UCSD-AML1 (cell line): ENCODE measurements at regions not wholly inside any gene's neighbourhood (a gene's known extent, or its start where the extent isn't known, plus 50 kb on each side); places are given as distances from the start of the nearest gene placed in this dataset.
"Not testable (repeated sequence)": the region's sequence is repeated elsewhere in the genome, so short reads cannot be mapped to it uniquely, and the experiment has no call there.

ENCODE experiments used
- DNase-seq: peaks from one replicate; lab custom pipeline; 2025; ENCODE audit not compliant: unreplicated experiment; lab: John Stamatoyannopoulos, UW

DNA sequence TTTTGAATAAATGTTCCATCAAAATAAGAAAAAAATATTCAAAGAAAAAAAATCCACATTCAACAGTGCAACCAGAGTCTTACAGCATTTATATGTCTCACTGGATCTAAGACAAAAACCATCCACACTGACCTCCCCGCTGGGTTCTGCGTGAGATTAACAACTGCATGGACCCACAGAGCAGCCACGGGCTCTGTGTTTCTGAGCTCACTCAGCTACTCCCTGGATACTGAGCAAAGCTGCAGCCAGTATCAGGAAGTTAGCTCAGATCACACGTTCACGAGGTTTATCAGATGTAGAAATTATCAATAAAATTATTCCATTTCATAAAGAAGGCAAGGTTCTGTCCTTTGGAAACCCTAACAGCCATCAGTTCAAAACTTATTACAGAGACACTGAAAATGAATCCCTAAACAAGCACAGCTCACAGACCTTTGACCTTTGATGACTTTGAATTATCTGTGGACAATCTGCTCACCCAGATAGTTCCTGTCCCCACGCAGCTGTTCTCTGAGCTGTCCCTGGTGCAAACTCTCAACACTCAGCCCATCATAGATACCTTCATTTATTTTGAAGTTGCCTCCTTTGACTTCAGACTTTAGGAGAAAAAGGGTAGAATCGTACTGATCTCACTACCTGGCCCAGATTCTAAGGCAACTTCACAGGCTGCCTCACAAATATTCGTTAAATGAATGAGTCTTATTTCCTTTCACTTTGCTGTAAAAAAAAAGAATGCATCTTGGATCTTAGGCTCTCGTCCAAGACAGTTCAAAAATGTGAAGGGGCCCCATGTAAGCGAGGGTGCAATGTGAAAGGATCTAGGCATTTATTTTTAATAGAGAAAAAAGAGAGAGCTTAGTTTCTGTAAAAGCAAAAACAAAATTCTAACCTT is 67.7 kb upstream of the SVIL start:
- DNase-seq: no peak

DNA sequence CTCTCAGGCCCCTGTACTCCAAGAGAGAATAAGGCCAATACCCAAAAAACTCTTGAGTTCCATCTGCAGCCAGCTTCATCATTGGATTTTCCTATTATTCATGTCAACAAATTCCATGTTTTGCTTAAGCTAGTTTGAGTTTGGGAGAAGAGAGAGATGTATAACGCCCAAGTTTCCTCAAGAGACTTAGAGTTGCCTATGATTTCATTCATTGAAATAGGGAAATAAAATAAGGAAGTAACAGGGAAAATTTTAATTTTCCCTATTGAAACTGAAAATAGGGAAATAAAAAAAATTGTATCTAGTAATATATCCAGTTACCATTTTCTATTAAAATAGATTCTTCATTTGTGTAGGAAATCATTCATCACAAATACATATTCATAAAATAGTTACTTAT is 66.5 kb upstream of the SVIL start:
- no peak for DNase-seq

GRCh38 chr10:29699621-29700020 is 64.8 kb upstream of the SVIL start:
- DNase-seq: no peak

DNA sequence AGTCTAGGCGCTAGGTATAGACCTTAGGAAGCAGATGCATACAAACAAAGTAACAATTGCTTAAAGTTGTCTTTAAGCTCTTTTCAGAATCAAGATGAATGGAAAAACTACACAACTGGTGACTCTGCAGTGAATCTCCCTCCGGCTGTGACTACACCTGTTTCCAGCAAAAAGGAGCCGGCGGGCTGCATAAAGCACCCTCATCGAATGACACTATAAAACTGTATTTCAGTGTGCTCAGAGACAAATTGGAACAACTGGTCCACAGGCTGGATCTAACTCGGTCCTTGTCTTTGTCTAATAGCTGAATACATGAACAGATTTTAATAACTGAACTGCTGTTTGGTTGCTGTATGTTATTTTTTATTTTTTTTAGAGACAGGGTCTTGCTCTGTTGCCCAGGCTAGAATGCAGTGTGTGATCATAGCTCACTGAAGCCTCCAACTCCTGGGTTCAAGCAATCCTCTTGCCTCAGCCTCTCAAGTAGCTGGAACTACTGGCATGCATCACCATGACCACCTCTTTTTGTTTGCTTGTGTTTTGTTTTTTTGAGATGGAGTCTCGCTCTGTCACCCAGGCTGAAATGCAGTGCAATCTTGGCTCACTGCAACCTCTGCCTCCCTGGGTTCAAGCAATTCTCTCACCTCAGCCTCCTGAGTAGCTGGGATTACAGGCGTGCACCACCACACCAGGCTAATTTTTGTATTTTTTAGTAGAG is 64.2 kb upstream of the SVIL start:
- DNase-seq: no peak

- not testable (repeated sequence) for DNase-seq
Observed at GRCh38 chr10:29696581-29696980, 61.8 kb upstream of the SVIL start.

- no peak for DNase-seq
Observed at GRCh38 chr10:29694121-29694520, 59.4 kb upstream of the SVIL start.

DNA sequence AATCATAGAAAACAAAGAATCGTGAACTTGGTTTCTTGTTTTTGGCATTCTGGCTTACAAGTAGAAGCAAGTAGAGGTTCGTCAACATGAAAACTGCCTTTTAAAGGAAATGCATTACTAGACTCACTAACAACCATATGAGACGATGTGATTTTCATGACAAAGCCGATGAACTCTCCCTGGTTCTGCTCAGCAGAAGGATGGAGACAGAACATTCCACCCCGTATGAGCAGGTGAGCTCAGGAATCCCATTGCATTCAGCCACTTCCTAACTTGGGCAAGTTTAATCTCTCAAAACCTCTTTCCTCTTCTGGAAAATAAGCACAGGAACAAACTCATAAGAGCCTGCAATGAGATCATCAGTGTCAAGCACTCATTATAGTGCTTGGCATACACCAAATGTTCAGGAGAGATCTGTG is 57.4 kb upstream of the SVIL start:
- DNase-seq: no peak

- DNase-seq: no peak
Observed at GRCh38 chr10:29691564-29692072, 56.8 kb upstream of the SVIL start.

- no peak for DNase-seq
Observed at GRCh38 chr10:29689001-29689400, 54.2 kb upstream of the SVIL start.

GRCh38 chr10:29688230-29688661 is 53.5 kb upstream of the SVIL start:
- no peak for DNase-seq

DNA sequence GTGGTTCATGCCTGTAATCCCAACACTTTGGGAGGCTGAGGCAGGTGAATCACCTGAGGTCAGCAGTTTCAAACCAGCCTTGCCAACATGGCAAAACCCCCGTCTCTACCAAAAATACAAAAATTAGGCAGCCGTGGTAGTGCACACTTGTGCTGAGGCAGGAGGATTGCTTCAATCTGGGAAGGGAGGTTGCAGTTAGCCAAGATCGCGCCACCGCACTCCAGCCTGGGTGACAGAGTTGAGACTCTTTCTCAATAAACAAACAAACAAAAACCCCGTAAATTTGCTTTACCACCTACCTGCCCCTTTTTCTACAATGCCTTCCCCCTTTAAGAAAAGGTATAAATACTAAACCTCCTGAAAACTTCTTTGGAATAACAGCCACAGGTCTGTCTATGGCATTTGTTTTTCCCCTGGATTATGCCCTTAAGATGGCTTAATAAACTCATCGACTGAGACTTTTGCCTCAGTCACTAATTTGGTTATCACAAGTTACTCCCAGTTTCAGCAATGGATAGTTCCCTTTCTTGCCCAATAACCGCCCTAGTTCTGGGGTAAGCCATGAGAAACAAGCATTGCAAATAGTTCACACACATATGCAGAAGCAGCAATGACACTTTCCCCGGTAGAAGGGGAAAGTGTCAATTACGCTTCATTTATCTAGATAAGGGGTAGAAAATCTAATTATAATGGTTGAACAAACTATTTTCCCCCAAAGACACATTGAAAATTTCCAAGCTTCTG is 52.8 kb upstream of the SVIL start:
- no peak for DNase-seq

GRCh38 chr10:29685506-29685905 is 50.7 kb upstream of the SVIL start:
- no peak for DNase-seq
